Gastrocnemius medialis (tissue), 4 donors: ENCODE measurements at regions not wholly inside any gene's neighbourhood (a gene's known extent, or its start where the extent isn't known, plus 50 kb on each side); places are given as distances from the start of the nearest gene placed in this dataset.

Experiments used
- POLR2A ChIP-seq, 2 donors: fragments of 450-650 bp; IDR thresholded peaks; one replicate each; pipeline ENCODE4 v1.6.1; 2017; ENCODE audit warnings: antibody characterized with exemption in 2 of 2, mild to moderate bottlenecking in 2 of 2, moderate library complexity in 2 of 2
- TF ChIP-seq, protein P1 (sequence below), 5 experiments: fragments of 450-650 bp in 3 of 5; fragments of 200-600 bp in 2 of 5; sonication (generic) in 2 of 5; IDR thresholded peaks in 4 of 5; conservative IDR thresholded peaks in 1 of 5; 1 replicate in 4 of 5; 2 replicates in 1 of 5; pipeline ENCODE4 v1.5.1; 2016 to 2019; ENCODE audit warnings: antibody characterized with exemption in 5 of 5, mild to moderate bottlenecking in 3 of 5, moderate library complexity in 3 of 5

DNA sequence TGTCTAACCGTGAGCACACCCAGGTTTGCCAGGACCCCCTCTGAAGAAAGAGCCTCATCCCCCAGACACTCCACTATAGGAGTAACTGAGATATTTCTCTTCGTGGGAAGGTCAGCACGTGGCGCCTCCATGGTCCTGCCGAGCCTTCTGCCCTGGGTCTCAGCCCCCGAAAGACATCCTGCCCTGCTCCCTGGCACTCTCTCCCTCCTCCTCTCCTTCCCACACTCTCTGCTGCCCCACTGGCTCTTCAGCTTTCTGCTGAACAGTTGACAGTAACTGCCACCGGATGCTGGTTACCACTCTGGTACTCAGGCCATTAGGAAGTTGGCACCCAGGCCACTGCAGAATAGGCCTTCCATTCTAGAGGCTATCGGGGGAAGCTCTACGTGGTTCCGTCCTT is 185.2 kb downstream of the UACA start:
- TF ChIP-seq, protein P1, sequence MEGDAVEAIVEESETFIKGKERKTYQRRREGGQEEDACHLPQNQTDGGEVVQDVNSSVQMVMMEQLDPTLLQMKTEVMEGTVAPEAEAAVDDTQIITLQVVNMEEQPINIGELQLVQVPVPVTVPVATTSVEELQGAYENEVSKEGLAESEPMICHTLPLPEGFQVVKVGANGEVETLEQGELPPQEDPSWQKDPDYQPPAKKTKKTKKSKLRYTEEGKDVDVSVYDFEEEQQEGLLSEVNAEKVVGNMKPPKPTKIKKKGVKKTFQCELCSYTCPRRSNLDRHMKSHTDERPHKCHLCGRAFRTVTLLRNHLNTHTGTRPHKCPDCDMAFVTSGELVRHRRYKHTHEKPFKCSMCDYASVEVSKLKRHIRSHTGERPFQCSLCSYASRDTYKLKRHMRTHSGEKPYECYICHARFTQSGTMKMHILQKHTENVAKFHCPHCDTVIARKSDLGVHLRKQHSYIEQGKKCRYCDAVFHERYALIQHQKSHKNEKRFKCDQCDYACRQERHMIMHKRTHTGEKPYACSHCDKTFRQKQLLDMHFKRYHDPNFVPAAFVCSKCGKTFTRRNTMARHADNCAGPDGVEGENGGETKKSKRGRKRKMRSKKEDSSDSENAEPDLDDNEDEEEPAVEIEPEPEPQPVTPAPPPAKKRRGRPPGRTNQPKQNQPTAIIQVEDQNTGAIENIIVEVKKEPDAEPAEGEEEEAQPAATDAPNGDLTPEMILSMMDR (IDR thresholded peaks at IDR 0.05 in 4 of 5, conservative IDR thresholded peaks at IDR 0.05 in 1 of 5) = no peak
- no peak for TF ChIP-seq POLR2A (IDR thresholded peaks at IDR 0.05)
